Dendritic cell treated with granulocyte-macrophage colony-stimulating factor and Interleukin-4, amounts not matched to agents 40 ng/mL and 50 ng/mL, for 4 days (primary cell): ENCODE measurements at regions not wholly inside any gene's neighbourhood (a gene's known extent, or its start where the extent isn't known, plus 50 kb on each side); places are given as distances from the start of the nearest gene placed in this dataset.

Experiments
- H3K27ac Mint-ChIP-seq: one replicate; pipeline ENCODE4 v1.8.0; 2022; ENCODE audit warnings: mild to moderate bottlenecking, mixed read lengths
- H3K27me3 Mint-ChIP-seq: one replicate; pipeline ENCODE4 v1.8.0; 2022; ENCODE audit warnings: mild to moderate bottlenecking, mixed read lengths
- H3K36me3 Mint-ChIP-seq: one replicate; pipeline ENCODE4 v1.8.0; 2022; ENCODE audit warnings: low read depth, mixed read lengths
- H3K4me1 Mint-ChIP-seq: one replicate; pipeline ENCODE4 v1.8.0; 2022; ENCODE audit warnings: low read depth, mixed read lengths
- H3K4me3 Mint-ChIP-seq: one replicate; pipeline ENCODE4 v1.8.0; 2022; ENCODE audit warnings: mild to moderate bottlenecking, moderate library complexity, mixed read lengths
- H3K9me3 Mint-ChIP-seq: one replicate; pipeline ENCODE4 v1.8.0; 2022; ENCODE audit warnings: mixed read lengths
- intact Hi-C: fragments of 100-400 bp; cut with micrococcal nuclease; formaldehyde crosslinking; loops from one replicate; pipeline ENCODE4 v1.15.0; 2022

GRCh38 chr3:13937131-13937530 is 57.3 kb upstream of the WNT7A start:
- no peaks in the 10 kb centered on the region for H3K9me3 Mint-ChIP-seq
- H3K36me3 Mint-ChIP-seq, result no peaks in the 10 kb centered on the region
- H3K27ac Mint-ChIP-seq, result no peak overlapping the region
- intact Hi-C loops, result no loop called here
- no peak overlapping the region for H3K4me3 Mint-ChIP-seq
- H3K27me3 Mint-ChIP-seq, result peaks cover 18% of the 10 kb centered on the region
- H3K4me1 Mint-ChIP-seq, result peaks cover 7% of the 10 kb centered on the region

GRCh38 chr3:13935494-13936094 is 55.7 kb upstream of the WNT7A start:
- Mint-ChIP-seq H3K36me3 (no peaks in the 10 kb centered on the region), H3K27me3 (peaks cover 29% of the 10 kb centered on the region), H3K4me1 (peaks cover 7% of the 10 kb centered on the region), H3K27ac (no peak overlapping the region), H3K4me3 (no peak overlapping the region), H3K9me3 (peaks cover 12% of the 10 kb centered on the region)
- intact Hi-C loops, result no loop called here

GRCh38 chr3:13934813-13935212 is 54.9 kb upstream of the WNT7A start:
- Mint-ChIP-seq H3K36me3 (no peaks in the 10 kb centered on the region), H3K27ac (no peak overlapping the region), H3K4me1 (peaks cover 7% of the 10 kb centered on the region), H3K27me3 (peaks cover 29% of the 10 kb centered on the region), H3K9me3 (peaks cover 12% of the 10 kb centered on the region), H3K4me3 (no peak overlapping the region)
- intact Hi-C loops, result no loop called here

- intact Hi-C loops, result no loop called here
- Mint-ChIP-seq H3K9me3 (peaks cover 12% of the 10 kb centered on the region), H3K36me3 (no peaks in the 10 kb centered on the region), H3K27me3 (peaks cover 29% of the 10 kb centered on the region), H3K4me1 (peaks cover 7% of the 10 kb centered on the region), H3K27ac (no peak overlapping the region), H3K4me3 (no peak overlapping the region)
Measured at GRCh38 chr3:13934315-13934714, 54.4 kb upstream of the WNT7A start.

GRCh38 chr3:13932578-13933295 is 52.9 kb upstream of the WNT7A start:
- Mint-ChIP-seq H3K36me3 (no peaks in the 10 kb centered on the region), H3K4me3 (peak overlapping the region; percentile 64), H3K9me3 (peaks cover 12% of the 10 kb centered on the region), H3K4me1 (peaks cover 7% of the 10 kb centered on the region), H3K27ac (no peak overlapping the region), H3K27me3 (peaks cover 29% of the 10 kb centered on the region)
- intact Hi-C loops, result no loop called here

GRCh38 chr3:13931172-13931571 is 51.3 kb upstream of the WNT7A start:
- H3K27me3 Mint-ChIP-seq, result peaks cover 29% of the 10 kb centered on the region
- H3K27ac Mint-ChIP-seq, result no peak overlapping the region
- no peaks in the 10 kb centered on the region for H3K36me3 Mint-ChIP-seq
- H3K9me3 Mint-ChIP-seq, result peaks cover 12% of the 10 kb centered on the region
- intact Hi-C loops, result no loop called here
- no peak overlapping the region for H3K4me3 Mint-ChIP-seq
- H3K4me1 Mint-ChIP-seq, result peaks cover 7% of the 10 kb centered on the region
